Activated T-helper 1 cell treated with anti-CD3 and anti-CD28 coated beads, Interleukin-12 subunit alpha, Interleukin-12 subunit beta, Interleukin-2, Interleukin-4 antibody, amounts not matched to agents 30 ng/mL and 10 ng/mL and 1 ng/mL, durations not matched to agents 14 hours and 24 hours and 36 hours (primary cell): ENCODE measurements at regions not wholly inside any gene's neighbourhood (a gene's known extent, or its start where the extent isn't known, plus 50 kb on each side); places are given as distances from the start of the nearest gene placed in this dataset.

Experiments used
- DNase-seq: peaks from one replicate; pipeline ENCODE4 v3.0.0; 2021; ENCODE audit warnings: low spot score
- H3K27ac Mint-ChIP-seq: one replicate; pipeline ENCODE4 v1.8.0; 2021; ENCODE audit warnings: mild to moderate bottlenecking, mixed read lengths
- H3K27me3 Mint-ChIP-seq: one replicate; pipeline ENCODE4 v1.8.0; 2022; ENCODE audit warnings: mild to moderate bottlenecking, moderate library complexity, mixed read lengths; ENCODE audit not compliant: insufficient read depth
- H3K36me3 Mint-ChIP-seq: one replicate; pipeline ENCODE4 v1.8.0; 2021; ENCODE audit warnings: low read depth, mixed read lengths
- H3K4me1 Mint-ChIP-seq: one replicate; pipeline ENCODE4 v1.8.0; 2021; ENCODE audit warnings: low read depth, mixed read lengths
- H3K4me3 Mint-ChIP-seq: one replicate; pipeline ENCODE4 v1.8.0; 2021; ENCODE audit warnings: mild to moderate bottlenecking, moderate library complexity, mixed read lengths
- H3K9me3 Mint-ChIP-seq: one replicate; pipeline ENCODE4 v1.8.0; 2021; ENCODE audit warnings: mixed read lengths
- intact Hi-C: fragments of 100-400 bp; cut with micrococcal nuclease; formaldehyde crosslinking; loops from one replicate; pipeline ENCODE4 v1.15.1; 2024

DNA sequence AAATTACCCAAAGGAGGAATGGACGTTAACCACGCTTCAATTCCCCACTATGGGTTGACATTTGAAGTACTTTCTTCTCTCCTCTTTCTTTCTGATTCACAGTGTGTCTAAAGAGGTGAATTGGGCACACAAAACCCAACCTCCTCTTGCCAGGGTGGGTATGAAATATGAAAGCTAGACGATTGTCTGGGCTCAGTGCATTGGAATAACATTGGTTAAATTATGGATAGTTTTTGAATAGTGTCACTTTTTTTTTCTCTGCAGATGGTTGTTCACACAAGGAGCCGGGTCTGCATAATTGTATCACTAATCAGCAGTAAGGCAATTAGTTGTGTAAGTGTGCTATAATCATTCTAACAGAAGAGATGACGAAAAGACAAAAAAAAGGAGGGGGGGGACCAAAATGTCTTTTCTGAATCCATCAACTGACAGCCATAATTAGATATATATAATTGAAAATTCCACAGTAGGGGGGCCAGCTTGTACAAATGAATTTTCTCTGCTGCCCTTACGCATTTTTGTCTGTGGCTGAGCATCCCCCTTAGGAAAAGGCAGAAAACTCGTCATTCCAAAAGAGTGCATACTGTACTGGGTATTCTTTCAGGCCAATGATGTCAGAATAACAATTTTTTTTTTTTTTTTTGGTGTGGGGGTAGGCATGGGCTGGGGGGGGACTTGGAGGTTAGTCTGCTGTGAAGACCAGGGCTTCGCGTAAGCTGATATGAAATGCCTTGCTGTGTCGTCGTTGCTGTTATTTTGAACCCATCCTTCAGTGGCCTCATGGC lies 307.5 kb upstream of the SALL1 start:
- no peak for DNase-seq
- H3K36me3 Mint-ChIP-seq = no peaks in the 10 kb centered on the region
- H3K9me3 Mint-ChIP-seq = peaks cover 3% of the 10 kb centered on the region
- no peaks in the 10 kb centered on the region for H3K4me1 Mint-ChIP-seq
- no peak overlapping the region for H3K4me3 Mint-ChIP-seq
- peaks cover 1% of the 10 kb centered on the region for H3K27me3 Mint-ChIP-seq
- intact Hi-C loops = no loop called here
- H3K27ac Mint-ChIP-seq = no peak overlapping the region

DNA sequence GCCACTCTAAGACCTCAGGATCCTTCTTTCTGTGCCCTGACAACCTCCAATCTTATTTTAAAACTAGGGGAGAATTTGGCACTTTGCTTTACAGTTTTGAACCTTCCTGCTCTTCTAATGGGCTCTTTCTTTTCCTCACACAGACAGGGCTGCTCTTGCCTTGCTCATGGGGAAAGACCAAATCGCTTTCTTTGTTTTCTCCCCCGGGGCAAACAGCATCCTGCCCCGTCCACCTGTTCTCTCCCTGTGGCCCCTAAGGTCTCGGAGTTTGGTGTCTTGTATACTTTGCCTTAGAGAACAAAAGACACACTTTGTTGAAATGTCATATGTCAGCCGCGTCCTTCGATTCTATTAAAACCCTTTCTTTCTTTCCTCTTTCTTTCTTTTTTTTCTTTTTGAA lies 306.7 kb upstream of the SALL1 start:
- DNase-seq = no peak
- Mint-ChIP-seq H3K9me3 (peaks cover 3% of the 10 kb centered on the region), H3K27me3 (peaks cover 1% of the 10 kb centered on the region), H3K36me3 (no peaks in the 10 kb centered on the region), H3K27ac (no peak overlapping the region), H3K4me3 (no peak overlapping the region), H3K4me1 (no peaks in the 10 kb centered on the region)
- intact Hi-C loops = no loop called here

DNA sequence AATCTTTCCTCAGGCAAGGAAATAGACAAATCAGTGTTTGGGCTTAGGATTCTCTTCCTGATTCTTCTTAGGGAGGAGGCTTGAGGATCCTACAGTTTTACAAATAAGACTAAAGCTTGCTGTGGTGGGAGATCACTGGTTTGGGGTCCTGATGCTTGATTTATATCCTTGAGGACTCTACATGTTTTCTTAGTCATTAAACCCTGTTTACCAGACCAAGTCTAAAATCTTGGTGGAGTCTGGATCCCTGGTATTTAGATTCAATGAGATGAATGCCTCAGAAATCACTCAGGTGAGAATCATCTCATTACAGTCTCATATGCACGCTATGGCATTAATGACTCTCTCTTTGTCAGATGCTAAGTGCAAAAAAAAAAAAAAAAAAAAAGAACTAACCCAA lies 304.3 kb upstream of the SALL1 start:
- intact Hi-C loops = no loop called here
- Mint-ChIP-seq H3K27me3 (peaks cover 1% of the 10 kb centered on the region), H3K9me3 (peaks cover 3% of the 10 kb centered on the region), H3K36me3 (no peaks in the 10 kb centered on the region), H3K4me3 (no peak overlapping the region), H3K4me1 (no peaks in the 10 kb centered on the region), H3K27ac (no peak overlapping the region)
- DNase-seq = no peak

DNA sequence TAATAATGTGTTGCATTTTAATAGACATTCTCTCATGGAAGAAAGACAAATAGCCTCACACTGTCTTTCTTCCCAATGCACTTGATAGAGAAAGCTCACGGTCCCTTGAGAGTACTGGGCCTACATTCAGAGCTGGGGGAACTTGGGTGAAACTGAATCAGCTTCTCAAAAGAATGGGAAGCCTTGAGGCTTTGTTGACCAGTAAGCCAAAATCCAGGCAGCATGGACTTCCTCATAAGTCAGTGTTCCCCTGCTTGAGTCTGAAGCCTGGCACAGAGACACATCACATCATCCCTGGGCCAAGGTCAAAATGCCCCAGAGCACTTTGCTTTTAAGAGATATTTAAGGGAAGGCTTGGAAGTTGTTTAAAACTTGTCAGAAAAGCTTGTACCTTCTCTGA lies 302.2 kb upstream of the SALL1 start:
- no peak for DNase-seq
- no peaks in the 10 kb centered on the region for H3K36me3 Mint-ChIP-seq
- H3K27me3 Mint-ChIP-seq = peaks cover 1% of the 10 kb centered on the region
- no peaks in the 10 kb centered on the region for H3K4me1 Mint-ChIP-seq
- intact Hi-C loops = no loop called here
- H3K27ac Mint-ChIP-seq = no peak overlapping the region
- H3K9me3 Mint-ChIP-seq = peaks cover 3% of the 10 kb centered on the region
- H3K4me3 Mint-ChIP-seq = no peak overlapping the region

DNA sequence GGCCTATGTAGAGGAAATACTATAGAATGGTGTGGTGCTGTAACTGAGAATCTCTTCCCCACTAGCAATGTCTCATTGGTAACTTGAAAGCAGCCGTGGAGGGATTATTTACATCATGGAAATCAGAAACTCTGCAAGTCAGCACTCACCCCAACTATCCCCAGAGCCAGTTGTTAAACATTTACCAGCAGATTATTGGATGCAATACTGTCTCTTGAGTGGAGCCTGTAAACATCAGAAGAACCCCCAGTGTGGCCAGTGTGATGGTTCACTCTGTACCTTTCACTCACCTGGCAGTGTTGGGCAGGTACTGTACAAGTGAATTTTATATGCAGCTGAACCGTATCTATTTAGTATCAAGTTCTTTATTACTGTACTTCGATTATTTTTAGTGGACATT lies 299.8 kb upstream of the SALL1 start:
- Mint-ChIP-seq H3K9me3 (peaks cover 6% of the 10 kb centered on the region), H3K4me3 (no peak overlapping the region), H3K27me3 (no peaks in the 10 kb centered on the region), H3K36me3 (no peaks in the 10 kb centered on the region), H3K27ac (no peak overlapping the region), H3K4me1 (no peaks in the 10 kb centered on the region)
- DNase-seq = no peak
- intact Hi-C loops = no loop called here

DNA sequence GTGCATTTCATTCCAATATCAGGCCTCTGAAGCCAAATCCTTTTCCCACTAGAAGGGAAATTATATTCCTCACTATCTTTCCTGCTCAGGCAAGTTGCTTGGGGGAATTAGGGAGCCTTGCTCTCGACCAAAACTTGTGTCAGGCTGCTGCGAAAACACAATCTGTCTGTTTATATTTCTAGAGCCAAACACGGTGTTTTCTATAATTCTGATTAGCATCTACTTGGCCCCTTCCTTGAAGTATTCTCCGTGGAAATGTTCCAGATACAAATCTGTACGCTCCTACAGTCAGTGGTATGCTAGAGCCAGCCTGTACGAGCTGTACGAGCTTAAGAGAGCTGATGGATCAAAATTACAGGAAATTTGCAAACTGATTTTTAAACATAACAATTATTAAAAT lies 299.3 kb upstream of the SALL1 start:
- peaks cover 3% of the 10 kb centered on the region for H3K9me3 Mint-ChIP-seq
- no peak overlapping the region for H3K27ac Mint-ChIP-seq
- H3K4me1 Mint-ChIP-seq = no peaks in the 10 kb centered on the region
- DNase-seq = no peak
- H3K27me3 Mint-ChIP-seq = no peaks in the 10 kb centered on the region
- no peaks in the 10 kb centered on the region for H3K36me3 Mint-ChIP-seq
- no peak overlapping the region for H3K4me3 Mint-ChIP-seq
- intact Hi-C loops = no loop called here

DNA sequence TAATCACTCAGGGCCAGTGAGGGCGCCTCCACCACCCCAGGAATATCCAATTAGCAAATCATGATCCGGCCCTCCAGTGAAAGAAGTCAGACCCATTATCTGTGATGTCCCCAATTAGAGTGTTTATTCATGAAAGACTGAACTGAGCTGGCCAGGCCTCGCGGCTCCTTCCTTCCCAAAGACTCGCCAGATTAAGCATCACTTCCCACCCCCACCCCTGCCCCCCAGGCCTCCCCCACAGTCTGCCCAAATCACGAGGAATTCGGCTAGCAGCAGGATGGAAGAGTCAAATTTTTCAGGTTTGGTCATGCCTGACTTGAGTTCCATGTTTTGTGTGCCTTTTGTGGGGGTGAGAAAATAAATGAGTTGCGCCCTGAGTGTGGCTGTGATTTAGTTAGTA lies 298.4 kb upstream of the SALL1 start:
- Mint-ChIP-seq H3K27ac (no peak overlapping the region), H3K9me3 (peaks cover 3% of the 10 kb centered on the region), H3K27me3 (no peaks in the 10 kb centered on the region), H3K4me3 (no peak overlapping the region), H3K36me3 (no peaks in the 10 kb centered on the region), H3K4me1 (no peaks in the 10 kb centered on the region)
- intact Hi-C loops = no loop called here
- DNase-seq = no peak

DNA sequence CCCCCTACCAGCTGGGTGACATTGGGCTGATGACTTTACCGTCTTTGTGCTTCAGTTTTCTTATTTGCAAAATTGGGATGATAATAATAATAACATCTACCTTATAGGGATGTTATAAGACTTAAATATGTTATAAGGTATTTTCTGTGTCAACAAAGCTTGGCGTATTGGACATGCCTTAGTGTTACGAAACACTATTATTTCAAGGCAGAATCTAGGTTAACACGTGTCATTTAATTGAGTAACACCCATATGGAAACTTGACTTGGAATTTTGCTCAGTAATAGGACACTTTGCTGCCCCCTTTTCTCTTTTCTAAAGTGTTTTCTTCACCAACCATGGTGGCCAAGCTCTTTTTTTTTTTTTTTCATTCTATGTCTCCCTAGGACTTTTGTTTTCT lies 294.2 kb upstream of the SALL1 start:
- H3K36me3 Mint-ChIP-seq = no peaks in the 10 kb centered on the region
- no peaks in the 10 kb centered on the region for H3K4me1 Mint-ChIP-seq
- peaks cover 5% of the 10 kb centered on the region for H3K27me3 Mint-ChIP-seq
- intact Hi-C loops = no loop called here
- no peak overlapping the region for H3K4me3 Mint-ChIP-seq
- peaks cover 3% of the 10 kb centered on the region for H3K9me3 Mint-ChIP-seq
- no peak overlapping the region for H3K27ac Mint-ChIP-seq
- no peak for DNase-seq

DNA sequence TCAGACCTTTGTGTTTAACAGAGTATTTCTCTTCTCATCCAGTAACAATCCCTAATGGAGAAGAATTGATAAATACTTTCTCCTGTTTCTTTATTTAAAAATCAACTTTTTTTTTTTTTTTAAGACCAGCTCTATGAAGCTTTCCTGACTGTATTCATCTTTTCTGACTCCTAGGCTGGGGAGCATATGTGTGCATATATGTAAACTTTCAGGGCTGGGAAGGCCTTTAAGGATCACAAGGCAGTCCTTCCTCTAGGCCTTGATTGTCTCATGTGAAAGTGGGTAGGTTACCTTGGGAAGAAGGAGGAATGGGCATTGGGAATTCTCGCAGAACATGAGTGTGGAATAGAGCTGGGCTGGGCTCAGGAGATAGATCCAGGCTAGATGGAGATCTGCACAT lies 292.9 kb upstream of the SALL1 start:
- Mint-ChIP-seq H3K4me1 (no peaks in the 10 kb centered on the region), H3K9me3 (peaks cover 3% of the 10 kb centered on the region), H3K27me3 (peaks cover 9% of the 10 kb centered on the region), H3K27ac (no peak overlapping the region), H3K36me3 (no peaks in the 10 kb centered on the region), H3K4me3 (no peak overlapping the region)
- intact Hi-C loops = no loop called here
- no peak for DNase-seq

DNA sequence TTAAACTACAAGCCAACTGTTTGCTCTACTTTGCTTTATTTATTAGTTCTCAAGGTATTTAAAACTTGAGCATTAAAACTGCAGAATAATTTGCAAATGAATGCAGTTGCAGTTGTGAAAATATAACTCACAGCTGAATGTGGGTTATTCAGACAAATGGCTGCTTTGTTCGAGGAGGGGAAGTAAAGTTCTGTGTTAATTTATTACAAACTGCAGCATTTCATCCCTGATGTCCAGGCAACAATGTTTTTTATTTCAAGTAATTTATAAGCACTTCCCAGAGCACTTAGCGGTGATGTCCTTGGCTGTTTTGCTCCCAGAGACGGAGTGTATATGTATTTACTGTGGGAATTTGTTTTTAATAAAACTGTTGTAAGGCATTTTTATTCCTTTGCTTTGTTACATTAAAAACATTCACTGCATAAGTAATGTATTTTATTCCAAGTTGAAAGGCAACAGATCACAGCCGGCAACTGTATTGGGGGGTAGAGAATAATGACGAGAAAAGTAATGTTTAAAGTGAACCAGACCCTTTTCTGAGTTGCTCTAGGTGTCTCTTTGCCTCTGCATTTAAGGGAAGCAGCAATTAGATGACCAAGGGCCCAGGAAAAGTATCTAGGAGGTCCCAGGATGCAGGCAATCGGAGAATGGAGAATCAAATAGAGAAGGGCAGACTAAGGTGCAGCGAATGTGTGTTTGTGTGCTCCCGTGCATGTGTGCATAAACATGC lies 291.2 kb upstream of the SALL1 start:
- DNase-seq = no peak
- intact Hi-C loops = no loop called here
- peaks cover 3% of the 10 kb centered on the region for H3K9me3 Mint-ChIP-seq
- H3K27me3 Mint-ChIP-seq = peaks cover 11% of the 10 kb centered on the region
- no peaks in the 10 kb centered on the region for H3K36me3 Mint-ChIP-seq
- H3K4me3 Mint-ChIP-seq = no peak overlapping the region
- H3K4me1 Mint-ChIP-seq = no peaks in the 10 kb centered on the region
- no peak overlapping the region for H3K27ac Mint-ChIP-seq

DNA sequence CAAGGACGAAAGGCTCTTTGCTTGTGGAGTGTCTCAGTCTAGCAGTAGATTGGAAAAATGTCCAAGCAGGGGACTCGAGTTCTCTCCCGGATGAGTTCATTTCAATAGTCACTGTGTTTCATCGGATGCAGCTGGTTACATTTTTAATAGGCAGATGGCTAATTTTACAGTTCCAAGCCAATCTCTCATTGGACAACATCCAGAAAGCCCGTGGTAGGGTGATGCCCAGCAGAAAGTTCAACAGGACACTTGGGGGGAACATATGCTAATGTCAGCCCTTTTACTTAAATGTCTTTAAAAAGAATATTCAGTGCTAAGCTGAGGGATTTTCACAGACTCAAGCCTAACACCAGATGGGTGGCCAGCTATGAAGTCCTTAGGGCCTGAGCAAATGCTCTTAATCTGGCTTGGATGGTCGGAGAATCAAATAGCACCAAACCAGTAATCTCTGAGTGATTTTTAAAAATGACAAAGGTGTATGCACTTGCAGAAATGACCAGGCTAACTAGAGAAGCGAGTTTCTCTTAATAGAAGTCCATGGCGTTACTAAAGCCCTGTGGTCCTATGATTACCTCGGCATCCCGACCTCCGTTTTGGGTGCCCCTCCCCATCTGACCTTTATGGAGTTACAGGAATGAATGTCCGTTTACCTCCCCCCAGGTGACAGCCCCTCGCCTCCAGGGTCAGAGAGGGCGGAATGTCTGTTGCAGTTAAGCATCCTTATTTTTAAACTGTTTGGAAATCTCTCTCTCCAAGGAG lies 289.2 kb upstream of the SALL1 start:
- no peak for DNase-seq
- Mint-ChIP-seq H3K9me3 (no peaks in the 10 kb centered on the region), H3K27me3 (peaks cover 11% of the 10 kb centered on the region), H3K36me3 (no peaks in the 10 kb centered on the region), H3K4me1 (no peaks in the 10 kb centered on the region), H3K4me3 (no peak overlapping the region), H3K27ac (no peak overlapping the region)
- intact Hi-C loops = no loop called here

DNA sequence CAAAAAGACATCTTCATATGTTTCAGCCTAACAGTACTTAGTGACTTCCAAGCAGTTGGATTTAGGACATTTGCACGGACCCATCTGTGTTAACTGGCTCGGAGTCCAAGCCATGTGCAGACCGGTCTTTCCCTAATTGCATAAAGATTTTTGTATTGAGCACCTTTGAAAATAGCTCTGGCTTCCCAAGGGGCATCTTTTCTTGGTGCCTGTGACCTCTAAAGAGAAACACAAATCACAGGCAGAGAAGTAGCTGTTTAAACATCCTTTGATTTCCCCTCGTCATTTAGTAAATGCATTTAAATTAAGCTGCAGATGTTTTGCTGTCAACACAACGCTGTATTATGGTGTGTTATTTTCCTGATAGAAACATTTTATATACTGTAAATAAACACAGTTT lies 288.2 kb upstream of the SALL1 start:
- Mint-ChIP-seq H3K4me1 (no peaks in the 10 kb centered on the region), H3K27me3 (peaks cover 11% of the 10 kb centered on the region), H3K27ac (no peak overlapping the region), H3K4me3 (no peak overlapping the region), H3K36me3 (no peaks in the 10 kb centered on the region), H3K9me3 (no peaks in the 10 kb centered on the region)
- intact Hi-C loops = no loop called here
- no peak for DNase-seq

DNA sequence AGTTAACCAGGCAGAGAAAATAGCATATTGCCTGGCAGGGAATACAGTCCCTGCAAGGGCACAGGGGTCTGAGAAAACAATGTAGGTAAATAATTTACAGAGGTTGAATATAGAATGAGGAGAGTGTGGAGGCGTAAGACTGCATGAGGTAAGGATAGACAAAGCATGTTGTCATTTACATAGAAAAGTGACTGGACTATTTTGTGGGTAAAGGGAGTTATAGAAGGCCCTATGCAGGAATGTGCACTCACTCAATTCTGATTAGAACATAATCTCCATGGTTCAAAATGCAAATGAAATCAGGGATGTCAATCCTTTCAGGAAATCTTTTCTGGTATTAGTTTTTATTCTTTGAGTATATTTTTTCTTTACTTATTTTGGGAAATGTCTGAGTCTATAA lies 285.7 kb upstream of the SALL1 start:
- no peak overlapping the region for H3K27ac Mint-ChIP-seq
- H3K4me3 Mint-ChIP-seq = no peak overlapping the region
- peaks cover 11% of the 10 kb centered on the region for H3K27me3 Mint-ChIP-seq
- no peak for DNase-seq
- H3K9me3 Mint-ChIP-seq = peaks cover 3% of the 10 kb centered on the region
- intact Hi-C loops = no loop called here
- no peaks in the 10 kb centered on the region for H3K36me3 Mint-ChIP-seq
- no peaks in the 10 kb centered on the region for H3K4me1 Mint-ChIP-seq
